ENCODE measurements at regions not wholly inside any gene's neighbourhood (a gene's known extent, or its start where the extent isn't known, plus 50 kb on each side); places are given as distances from the start of the nearest gene placed in this dataset.

DNA sequence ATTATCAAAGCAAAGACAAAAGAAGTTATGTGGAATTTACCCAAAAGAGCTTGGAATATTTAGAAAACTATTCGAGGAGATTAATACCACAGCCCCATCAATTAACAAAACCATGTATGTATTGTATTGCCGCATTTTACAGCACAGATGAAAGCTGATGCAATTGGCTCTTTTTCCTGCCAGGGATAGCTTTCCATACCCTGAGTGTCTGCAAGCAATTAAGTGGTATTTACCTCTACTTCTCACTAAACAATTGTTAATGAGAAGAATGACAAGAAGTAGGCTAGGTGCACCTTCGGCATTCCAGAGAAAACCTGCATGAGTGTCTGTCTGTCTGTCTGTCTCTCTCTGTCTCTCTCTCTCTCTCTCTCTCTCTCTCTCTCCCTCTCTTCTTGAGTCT is 219.5 kb downstream of the PAPSS1 start:
- ChIA-PET CTCF (no interaction called here), RAD21 (ENCODE audit: low non-redundant PET in 1 of 2, low total read pairs in 2 of 2, uncharacterized antibody in 2 of 2, unreplicated experiment in 2 of 2) (no interaction called here), POLR2A (no interaction called here)
- Histone ChIP-seq H3K9ac (ENCODE audit: low read length) (no peak overlapping the region), H3K9me2 (ENCODE audit: insufficient read depth) (no peaks in the 10 kb centered on the region), H3K27me3 (ENCODE audit: insufficient read depth, low read length) (no peaks in the 10 kb centered on the region), H3K4me2 (ENCODE audit: low read length) (no peak overlapping the region), H3K4me1 (ENCODE audit: control insufficient read depth in 1 of 2, insufficient read depth in 2 of 2, low read length in 2 of 2) (no peaks in the 10 kb centered on the region), H2AFZ (ENCODE audit: low read depth, low read length, poor library complexity, severe bottlenecking) (no peak overlapping the region), H4K20me1 (ENCODE audit: insufficient read depth) (no peaks in the 10 kb centered on the region), H3K9me3 (ENCODE audit: control insufficient read depth in 1 of 2, insufficient read depth in 1 of 2, low read depth in 1 of 2, low read length in 2 of 2) (no peaks in the 10 kb centered on the region), H3K36me3 (ENCODE audit: control insufficient read depth in 1 of 2, insufficient read depth in 2 of 2, low read length in 2 of 2) (no peaks in the 10 kb centered on the region), H3K27ac (ENCODE audit: low read depth, low read length) (no peak overlapping the region), H3K4me3 (replicated peaks in 1 of 2; ENCODE audit: low read depth in 1 of 2, low read length in 2 of 2) (no peak overlapping the region), H3K79me2 (ENCODE audit: insufficient read depth, low read length) (no peaks in the 10 kb centered on the region)
- ATAC-seq (no peak), DNase-seq (ENCODE audit: low read depth, low spot score) (no peak)
- intact Hi-C loops (cut with micrococcal nuclease) = no loop called here
- no TSS peak for BruUV-seq (replicated peaks)
- TF ChIP-seq JUND (IDR thresholded peaks at IDR 0.05) = no peak
- no peak for TF ChIP-seq ZNF274 (IDR thresholded peaks at IDR 0.05; ENCODE audit: low read depth, low read length)
- TF ChIP-seq, protein P1, sequence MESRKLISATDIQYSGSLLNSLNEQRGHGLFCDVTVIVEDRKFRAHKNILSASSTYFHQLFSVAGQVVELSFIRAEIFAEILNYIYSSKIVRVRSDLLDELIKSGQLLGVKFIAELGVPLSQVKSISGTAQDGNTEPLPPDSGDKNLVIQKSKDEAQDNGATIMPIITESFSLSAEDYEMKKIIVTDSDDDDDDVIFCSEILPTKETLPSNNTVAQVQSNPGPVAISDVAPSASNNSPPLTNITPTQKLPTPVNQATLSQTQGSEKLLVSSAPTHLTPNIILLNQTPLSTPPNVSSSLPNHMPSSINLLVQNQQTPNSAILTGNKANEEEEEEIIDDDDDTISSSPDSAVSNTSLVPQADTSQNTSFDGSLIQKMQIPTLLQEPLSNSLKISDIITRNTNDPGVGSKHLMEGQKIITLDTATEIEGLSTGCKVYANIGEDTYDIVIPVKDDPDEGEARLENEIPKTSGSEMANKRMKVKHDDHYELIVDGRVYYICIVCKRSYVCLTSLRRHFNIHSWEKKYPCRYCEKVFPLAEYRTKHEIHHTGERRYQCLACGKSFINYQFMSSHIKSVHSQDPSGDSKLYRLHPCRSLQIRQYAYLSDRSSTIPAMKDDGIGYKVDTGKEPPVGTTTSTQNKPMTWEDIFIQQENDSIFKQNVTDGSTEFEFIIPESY (IDR thresholded peaks at IDR 0.05; ENCODE audit: extremely low read depth, insufficient replicate concordance, low read length) = no peak

DNA sequence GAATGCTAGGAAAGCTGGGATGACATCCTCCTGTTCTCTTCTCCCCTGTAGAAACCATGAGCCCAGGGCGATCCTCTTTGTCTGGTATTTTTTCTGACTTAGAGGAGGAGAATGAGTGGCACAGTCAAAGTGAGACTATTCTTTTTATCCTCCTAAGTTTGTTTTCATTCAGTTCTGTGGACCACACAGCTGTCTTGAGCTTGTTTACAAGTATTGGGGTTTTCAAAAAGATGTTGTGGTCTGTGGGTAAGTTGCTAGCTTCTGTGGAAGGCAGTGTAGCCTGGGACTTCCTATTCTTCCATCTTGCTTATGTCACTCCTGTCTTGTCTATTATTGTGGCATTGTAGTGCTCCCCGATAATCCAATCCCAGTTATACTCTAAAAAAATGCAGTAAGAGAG is 223.0 kb downstream of the PAPSS1 start:
- CTCF ChIA-PET = no interaction called here

More for the DNA sequence above, 223.0 kb downstream of the PAPSS1 start:
- no peak for ATAC-seq
- Histone ChIP-seq H3K4me2 (ENCODE audit: low read length) (no peak overlapping the region), H3K4me1 (ENCODE audit: control insufficient read depth in 1 of 2, insufficient read depth in 2 of 2, low read length in 2 of 2) (no peaks in the 10 kb centered on the region), H3K9ac (ENCODE audit: low read length) (no peak overlapping the region), H3K4me3 (replicated peaks in 1 of 2; ENCODE audit: low read depth in 1 of 2, low read length in 2 of 2) (no peak overlapping the region), H3K79me2 (ENCODE audit: insufficient read depth, low read length) (no peaks in the 10 kb centered on the region), H3K36me3 (ENCODE audit: control insufficient read depth in 1 of 2, insufficient read depth in 2 of 2, low read length in 2 of 2) (no peaks in the 10 kb centered on the region), H3K9me2 (ENCODE audit: insufficient read depth) (no peaks in the 10 kb centered on the region), H2AFZ (ENCODE audit: low read depth, low read length, poor library complexity, severe bottlenecking) (no peak overlapping the region), H3K9me3 (ENCODE audit: control insufficient read depth in 1 of 2, insufficient read depth in 1 of 2, low read depth in 1 of 2, low read length in 2 of 2) (no peaks in the 10 kb centered on the region), H3K27me3 (ENCODE audit: insufficient read depth, low read length) (no peaks in the 10 kb centered on the region), H4K20me1 (ENCODE audit: insufficient read depth) (no peaks in the 10 kb centered on the region), H3K27ac (ENCODE audit: low read depth, low read length) (no peak overlapping the region)
- intact Hi-C loops (cut with micrococcal nuclease) = no loop called here
- DNase-seq (ENCODE audit: low read depth, low spot score) = no peak
- TF ChIP-seq POLR2A (IDR thresholded peaks at IDR 0.05; ENCODE audit: borderline replicate concordance, extremely low read depth, insufficient read depth, insufficient read length) = no peak
- no peak for TF ChIP-seq FOSL1 (IDR thresholded peaks at IDR 0.05; ENCODE audit: low read depth)
- TF ChIP-seq, protein P2, sequence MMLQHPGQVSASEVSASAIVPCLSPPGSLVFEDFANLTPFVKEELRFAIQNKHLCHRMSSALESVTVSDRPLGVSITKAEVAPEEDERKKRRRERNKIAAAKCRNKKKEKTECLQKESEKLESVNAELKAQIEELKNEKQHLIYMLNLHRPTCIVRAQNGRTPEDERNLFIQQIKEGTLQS (IDR thresholded peaks at IDR 0.05) = no peak
- no peak for TF ChIP-seq ZNF274 (IDR thresholded peaks at IDR 0.05; ENCODE audit: low read depth, low read length)
- TF ChIP-seq ZFX (IDR thresholded peaks at IDR 0.05) = no peak
- no peak for TF ChIP-seq ELF1 (IDR thresholded peaks at IDR 0.05; ENCODE audit: borderline replicate concordance, low read depth)
- no peak for TF ChIP-seq CEBPB (IDR thresholded peaks at IDR 0.05; ENCODE audit: low read depth)
- no peak for TF ChIP-seq RAD21 (IDR thresholded peaks at IDR 0.05; ENCODE audit: low read depth)
- TF ChIP-seq TCF7L2 (IDR thresholded peaks at IDR 0.05; ENCODE audit: borderline replicate concordance, extremely low read depth, insufficient read depth, insufficient read length) = no peak
- TF ChIP-seq SRF (IDR thresholded peaks at IDR 0.05; ENCODE audit: low read depth) = no peak
- TF ChIP-seq, protein P1 (IDR thresholded peaks at IDR 0.05; ENCODE audit: extremely low read depth, insufficient replicate concordance, low read length) = no peak
- POLR2A ChIA-PET = no interaction called here
- BruUV-seq (replicated peaks) = no TSS peak
- RAD21 ChIA-PET (ENCODE audit: low non-redundant PET in 1 of 2, low total read pairs in 2 of 2, uncharacterized antibody in 2 of 2, unreplicated experiment in 2 of 2) = no interaction called here
